NCI-H526 (cell line): ENCODE measurements at regions not wholly inside any gene's neighbourhood (a gene's known extent, or its start where the extent isn't known, plus 50 kb on each side); places are given as distances from the start of the nearest gene placed in this dataset.

Experiments used
- DNase-seq, 2 experiments: peaks; one replicate each; lab custom pipeline; 2025; lab: John Stamatoyannopoulos, UW

GRCh38 chr3:13227315-13228165 lies 154.3 kb upstream of the IQSEC1 start:
- DNase-seq = no peak

DNA sequence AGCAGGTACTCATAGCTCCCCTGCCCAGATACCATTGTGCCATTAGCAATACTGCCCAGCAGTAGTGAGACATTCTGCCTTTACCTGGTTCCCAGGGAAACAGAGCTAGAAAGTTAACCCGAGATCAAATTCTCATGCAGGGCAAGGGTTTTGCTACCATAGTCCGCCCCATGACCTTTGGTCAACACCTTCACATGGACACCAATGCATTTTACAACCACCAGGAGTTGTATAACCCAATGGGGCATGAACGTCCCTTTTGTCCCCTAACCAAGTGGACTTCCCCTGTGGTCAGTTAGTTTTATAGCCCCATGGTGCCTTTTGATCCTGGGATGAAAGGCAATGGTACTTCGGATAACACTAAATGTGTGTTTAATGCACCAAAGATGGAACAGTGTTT lies 151.7 kb upstream of the IQSEC1 start:
- DNase-seq = no peak

- no peak for DNase-seq
Observed at GRCh38 chr3:13223574-13224237, 150.5 kb upstream of the IQSEC1 start.

GRCh38 chr3:13222891-13223573 lies 149.8 kb upstream of the IQSEC1 start:
- DNase-seq = no peak

GRCh38 chr3:13222131-13222530 lies 148.9 kb upstream of the IQSEC1 start:
- no peak for DNase-seq

GRCh38 chr3:13221491-13222061 lies 148.3 kb upstream of the IQSEC1 start:
- DNase-seq = no peak

- no peak for DNase-seq
Observed at GRCh38 chr3:13220991-13221390, 147.8 kb upstream of the IQSEC1 start.

DNA sequence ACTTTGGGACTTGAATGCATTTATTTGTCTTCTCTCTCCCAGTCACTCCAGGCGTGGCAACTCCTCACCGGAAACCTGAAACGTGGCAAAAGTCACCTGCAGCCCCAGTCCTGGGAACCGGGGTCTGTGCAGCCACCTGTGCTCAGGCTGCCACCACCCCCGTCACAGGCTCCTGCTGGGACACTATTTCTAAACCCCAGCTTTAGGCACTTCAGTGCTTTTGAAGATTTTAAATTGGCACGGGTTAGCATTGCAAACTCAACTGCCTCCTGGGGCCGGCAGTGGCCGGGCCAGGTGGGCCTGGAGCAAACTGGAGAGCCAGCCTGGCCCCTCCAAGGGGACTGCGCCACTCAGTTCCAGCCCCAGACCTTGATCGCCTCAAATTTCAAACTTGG lies 146.7 kb upstream of the IQSEC1 start:
- DNase-seq = no peak

- no peak for DNase-seq
Observed at GRCh38 chr3:13219077-13219901, 146.1 kb upstream of the IQSEC1 start.

DNA sequence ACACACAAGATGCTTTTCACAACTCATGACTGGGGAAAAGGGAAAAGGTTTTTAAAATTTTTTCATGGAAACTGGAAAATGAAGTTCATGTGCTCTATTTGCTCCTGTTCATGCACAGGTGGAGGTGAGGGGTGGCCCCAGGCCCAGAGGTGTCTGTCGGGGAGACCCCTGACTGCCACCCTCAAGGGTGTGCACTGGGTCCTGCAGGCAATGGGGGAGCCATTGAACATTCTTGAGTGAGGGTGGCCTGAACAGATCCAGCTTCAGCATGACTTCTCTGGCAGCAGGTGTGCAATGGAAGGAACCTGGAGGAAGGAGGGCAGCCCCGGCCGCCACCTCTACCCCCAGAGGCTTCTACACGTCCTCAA lies 145.3 kb upstream of the IQSEC1 start:
- DNase-seq = no peak

- no peak for DNase-seq
Observed at GRCh38 chr3:13217736-13218540, 144.7 kb upstream of the IQSEC1 start.

GRCh38 chr3:13217253-13217652 lies 144.0 kb upstream of the IQSEC1 start:
- DNase-seq = no peak

DNA sequence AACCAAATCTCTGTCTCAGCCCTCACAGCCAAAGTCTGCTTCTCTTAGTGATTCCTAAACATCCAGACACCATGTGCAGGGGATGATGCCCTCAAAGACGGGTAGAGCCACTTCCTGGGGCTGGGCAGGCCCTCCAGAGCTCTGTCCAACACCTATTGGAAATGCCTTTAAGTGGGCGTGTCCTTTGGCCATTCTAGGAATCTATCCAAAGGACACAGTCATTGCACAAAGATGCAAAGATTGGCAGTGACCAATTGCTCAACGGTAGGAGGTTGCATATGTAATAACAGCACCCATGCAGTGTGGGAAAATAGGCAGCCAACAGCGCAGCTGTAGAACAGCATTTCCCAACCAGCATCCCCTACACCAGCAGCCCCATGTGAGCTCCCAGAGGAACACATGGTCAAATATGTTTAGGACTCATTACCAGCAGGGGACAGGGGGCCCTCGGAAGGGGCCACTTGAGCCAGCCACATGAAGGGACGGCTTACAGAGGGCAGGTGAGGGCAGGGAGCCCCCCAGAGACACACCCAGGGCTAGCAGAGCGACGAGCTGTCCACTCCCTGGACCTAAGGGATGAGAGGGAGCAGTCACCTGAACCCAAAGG lies 142.8 kb upstream of the IQSEC1 start:
- DNase-seq = no peak

DNA sequence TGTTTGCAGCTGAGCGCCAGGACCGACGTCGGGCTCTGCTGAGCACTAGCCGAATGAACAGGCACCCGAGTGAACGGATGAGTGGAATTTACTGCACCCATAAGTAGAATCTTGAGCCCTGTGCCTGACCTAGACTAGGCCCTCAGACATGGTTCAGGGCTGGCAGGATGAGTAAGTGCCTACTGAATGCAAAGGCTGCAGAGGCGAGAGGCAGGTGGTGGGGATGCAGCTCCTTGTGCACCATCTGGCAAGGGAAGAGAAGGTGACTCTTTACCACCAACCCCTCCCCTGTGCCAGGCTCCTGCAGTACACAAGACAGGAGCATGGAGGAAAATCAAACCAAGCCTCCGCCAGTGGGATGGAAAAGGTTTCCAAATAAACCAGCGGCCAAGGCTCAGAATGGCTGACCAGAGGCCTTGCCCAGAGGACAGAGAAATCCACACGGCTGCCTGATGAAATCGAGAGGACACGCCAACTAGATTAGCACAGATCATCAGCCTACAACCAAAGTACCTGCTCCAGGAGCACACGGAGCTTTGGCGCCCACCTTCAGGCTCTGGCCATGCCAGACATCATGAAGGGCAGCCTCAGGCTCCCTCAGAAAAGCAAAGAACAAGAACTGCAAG lies 141.7 kb upstream of the IQSEC1 start:
- no peak for DNase-seq

GRCh38 chr3:13213911-13214846 lies 140.9 kb upstream of the IQSEC1 start:
- no peak for DNase-seq

DNA sequence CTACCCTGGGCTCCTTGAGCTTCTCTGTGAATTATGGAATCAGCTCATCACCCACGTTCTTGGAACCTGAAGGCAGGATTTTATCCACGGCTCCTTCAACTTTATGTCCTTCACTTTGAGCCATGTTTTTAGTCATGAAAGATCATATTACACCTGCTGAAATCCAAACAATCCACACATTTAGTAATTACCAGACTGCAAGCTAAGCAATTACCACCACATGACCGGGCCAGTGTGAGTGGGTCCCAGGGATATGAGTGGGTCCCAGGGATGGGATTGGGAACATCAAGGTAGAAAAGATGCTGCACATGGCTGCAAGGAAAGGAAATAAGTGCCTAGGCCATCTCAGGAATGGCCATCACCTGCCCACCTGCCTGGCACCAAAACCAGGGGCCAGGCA lies 140.3 kb upstream of the IQSEC1 start:
- no peak for DNase-seq

- no peak for DNase-seq
Observed at GRCh38 chr3:13211605-13212210, 138.5 kb upstream of the IQSEC1 start.

DNA sequence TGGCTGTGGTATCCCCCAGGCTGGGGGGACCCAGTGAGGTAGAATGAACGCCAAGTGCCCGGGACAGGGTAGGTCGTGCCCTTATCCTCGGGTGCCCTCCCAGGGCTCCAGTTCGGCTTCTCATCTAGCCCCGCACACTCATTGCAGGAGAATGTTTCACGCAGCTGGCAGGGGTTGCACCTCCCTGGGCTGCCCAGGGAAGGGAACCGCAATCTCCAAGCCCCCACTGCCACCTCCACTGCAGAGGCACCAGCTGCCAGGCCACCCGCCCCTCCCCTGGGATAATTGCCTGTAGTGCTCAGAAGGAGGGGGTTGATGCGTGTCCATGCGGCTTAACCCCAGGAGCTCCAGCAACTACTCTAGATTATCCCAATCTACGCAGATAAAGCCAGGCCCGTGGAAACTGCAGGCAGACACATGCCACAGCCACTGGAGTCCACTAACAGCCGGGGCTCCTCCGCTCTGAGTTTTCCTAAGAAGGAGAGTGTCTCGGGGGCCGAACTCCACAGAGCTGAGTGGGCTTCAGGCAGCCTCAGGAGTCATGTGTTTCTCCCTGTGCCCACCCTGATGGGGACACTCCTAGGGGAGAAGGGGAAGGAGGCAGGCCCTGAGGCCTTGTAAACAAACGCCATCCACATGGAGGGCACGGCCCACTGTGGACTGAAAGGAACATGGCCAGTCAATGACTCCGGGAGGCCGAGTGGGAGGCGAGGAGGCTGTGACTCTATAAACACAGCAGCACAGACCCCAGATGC lies 137.2 kb upstream of the IQSEC1 start:
- DNase-seq = no peak
